H1 (cell line): ENCODE measurements at regions not wholly inside any gene's neighbourhood (a gene's known extent, or its start where the extent isn't known, plus 50 kb on each side); places are given as distances from the start of the nearest gene placed in this dataset.
A peak's percentile ranks its signal among the peaks of the same experiment; 100 is the strongest.

Source experiments
- CTCF ChIA-PET: fragments of 300-600 bp; sonication (Branson Sonifier 250); formaldehyde crosslinking; loops from one replicate; lab custom pipeline; 2021; ENCODE audit not compliant: partially characterized antibody; lab: Charles Lee
- POLR2A ChIA-PET: fragments of 300-600 bp; sonication (Branson Sonifier 250); formaldehyde crosslinking; loops from one replicate; lab custom pipeline; 2021; ENCODE audit warnings: inconsistent platforms; ENCODE audit not compliant: partially characterized antibody; lab: Charles Lee
- DNase-seq, 2 experiments: peaks; one replicate each; pipeline versions ENCODE4 v3.0.0 to v3.0.0-alpha.2; 2010 to 2022; ENCODE audit warnings: low spot score in 2 of 2, low read depth in 1 of 2, mixed read lengths in 1 of 2
- FAIRE-seq: peaks from 2 replicates; lab custom pipeline; 2011; peaks lifted over from hg19 to GRCh38; lab: Jason Lieb, UNC
- H2AFZ ChIP-seq: 2 replicates; pipeline ENCODE4 v1.8.1; 2012; ENCODE audit warnings: low read length, inconsistent platforms
- H2AK5ac ChIP-seq: 2 replicates; pipeline ENCODE4 v1.6.1; 2013; ENCODE audit warnings: low read depth, low read length
- H2BK120ac ChIP-seq: replicated peaks from 2 replicates; pipeline ENCODE3; 2013; ENCODE audit warnings: low read depth, low read length, inconsistent platforms
- H2BK12ac ChIP-seq: 2 replicates; pipeline ENCODE4 v1.6.1; 2013; ENCODE audit warnings: low read depth, low read length
- H2BK15ac ChIP-seq: 2 replicates; pipeline ENCODE4 v1.6.1; 2013; ENCODE audit warnings: low read length
- H2BK20ac ChIP-seq: 2 replicates; pipeline ENCODE4 v1.6.1; 2013; ENCODE audit warnings: low read length
- H2BK5ac ChIP-seq: 2 replicates; pipeline ENCODE4 v1.6.1; 2013; ENCODE audit warnings: low read depth, low read length
- H3K14ac ChIP-seq: 2 replicates; pipeline ENCODE4 v1.6.1; 2013; ENCODE audit warnings: inconsistent platforms; ENCODE audit not compliant: insufficient read length
- H3K18ac ChIP-seq: 2 replicates; pipeline ENCODE4 v1.6.1; 2013; ENCODE audit warnings: low read length; ENCODE audit errors: extremely low read depth
- H3K23ac ChIP-seq: 2 replicates; pipeline ENCODE4 v1.6.1; 2013; ENCODE audit warnings: inconsistent platforms; ENCODE audit not compliant: insufficient read length
- H3K23me2 ChIP-seq: 2 replicates; pipeline ENCODE4 v1.6.1; 2013; ENCODE audit warnings: low read depth, low read length
- H3K27ac ChIP-seq: 2 replicates; pipeline ENCODE4 v1.6.1; 2011; ENCODE audit warnings: low read depth, low read length, inconsistent platforms
- H3K27me3 ChIP-seq, 4 experiments: replicated peaks in 1 of 4; 1 replicate in 1 of 4; 2 replicates in 3 of 4; pipeline versions ENCODE4 v1.6.1 to v1.8.1; 2011 to 2013; ENCODE audit warnings: low read length in 3 of 4, mild to moderate bottlenecking in 3 of 4, inconsistent platforms in 2 of 4, mixed read lengths in 2 of 4, moderate library complexity in 1 of 4; ENCODE audit not compliant: control insufficient read depth in 3 of 4, insufficient read depth in 3 of 4; ENCODE audit errors: extremely low read depth in 1 of 4
- H3K36me3 ChIP-seq, 4 experiments: 2 replicates each; pipeline versions ENCODE4 v1.6.1 to v1.8.1; 2011 to 2013; ENCODE audit warnings: mild to moderate bottlenecking in 4 of 4, low read length in 3 of 4, moderate library complexity in 2 of 4, control low read depth in 1 of 4, inconsistent platforms in 1 of 4; ENCODE audit not compliant: insufficient read depth in 4 of 4, control insufficient read depth in 2 of 4
- H3K4ac ChIP-seq: replicated peaks from 2 replicates; pipeline ENCODE3; 2013; ENCODE audit warnings: low read length, low read depth, mixed read lengths, inconsistent platforms; ENCODE audit not compliant: insufficient read length
- H3K4me1 ChIP-seq, 4 experiments: replicated peaks in 1 of 4; 1 replicate in 1 of 4; 2 replicates in 3 of 4; pipeline versions ENCODE4 v1.6.1 to v1.8.1; 2011 to 2013; ENCODE audit warnings: low read length in 3 of 4, inconsistent platforms in 2 of 4, mixed read lengths in 1 of 4; ENCODE audit not compliant: insufficient read depth in 4 of 4, control insufficient read depth in 3 of 4
- H3K4me2 ChIP-seq, 2 experiments: 2 replicates each; pipeline versions ENCODE4 v1.6.1 to v1.8.1; 2011 to 2013; ENCODE audit warnings: low read depth in 2 of 2, low read length in 2 of 2, control low read depth in 1 of 2, inconsistent platforms in 1 of 2, mild to moderate bottlenecking in 1 of 2; ENCODE audit not compliant: insufficient read depth in 1 of 2
- H3K4me3 ChIP-seq, 4 experiments: fragments of 200-600, 300-600 bp in 1 of 4; sonication (generic), shearing (Covaris generic), sonication (Bioruptor Twin) in 1 of 4; 2 replicates each; pipeline versions ENCODE4 v1.5.1 to v1.8.1; 2011 to 2016; ENCODE audit warnings: low read length in 4 of 4, low read depth in 3 of 4, control low read depth in 2 of 4, inconsistent platforms in 2 of 4, mild to moderate bottlenecking in 2 of 4, mixed read lengths in 1 of 4, moderate library complexity in 1 of 4; ENCODE audit not compliant: insufficient read depth in 2 of 4; ENCODE audit errors: extremely low read depth in 1 of 4
- H3K56ac ChIP-seq: replicated peaks from 2 replicates; pipeline ENCODE3; 2013; ENCODE audit warnings: low read depth, mild to moderate bottlenecking, mixed read lengths, low read length, inconsistent platforms; ENCODE audit not compliant: insufficient read length
- H3K79me1 ChIP-seq: 2 replicates; pipeline ENCODE4 v1.6.1; 2013; ENCODE audit warnings: low read depth, low read length, control low read depth
- H3K79me2 ChIP-seq, 2 experiments: 2 replicates each; pipeline versions ENCODE4 v1.6.1 to v1.8.1; 2012 to 2013; ENCODE audit warnings: low read length in 2 of 2, mild to moderate bottlenecking in 2 of 2, inconsistent platforms in 1 of 2; ENCODE audit not compliant: insufficient read depth in 2 of 2, control insufficient read depth in 1 of 2
- H3K9ac ChIP-seq, 4 experiments: replicated peaks in 1 of 4; 1 replicate in 1 of 4; 2 replicates in 3 of 4; pipeline versions ENCODE4 v1.6.1 to v1.8.1; 2011 to 2013; ENCODE audit warnings: low read depth in 3 of 4, low read length in 3 of 4, control low read depth in 2 of 4, mild to moderate bottlenecking in 2 of 4, moderate library complexity in 2 of 4, inconsistent platforms in 1 of 4; ENCODE audit errors: extremely low read depth in 1 of 4
- H3K9me3 ChIP-seq, 2 experiments: 2 replicates each; pipeline versions ENCODE4 v1.6.1 to v1.8.1; 2012 to 2013; ENCODE audit warnings: mild to moderate bottlenecking in 2 of 2, moderate library complexity in 2 of 2, control low read depth in 1 of 2, inconsistent platforms in 1 of 2, low read depth in 1 of 2, low read length in 1 of 2, mixed read lengths in 1 of 2; ENCODE audit not compliant: insufficient read depth in 2 of 2
- H4K20me1 ChIP-seq, 2 experiments: replicated peaks in 1 of 2; 2 replicates each; pipeline versions ENCODE3 to v1.8.1; 2011 to 2013; ENCODE audit warnings: inconsistent platforms in 2 of 2, low read length in 2 of 2, mild to moderate bottlenecking in 1 of 2; ENCODE audit not compliant: insufficient read depth in 2 of 2, control insufficient read depth in 1 of 2
- H4K5ac ChIP-seq: 2 replicates; pipeline ENCODE4 v1.6.1; 2013; ENCODE audit warnings: low read length, low read depth, mixed read lengths, inconsistent platforms; ENCODE audit not compliant: insufficient read length
- H4K8ac ChIP-seq: 2 replicates; pipeline ENCODE4 v1.8.0; 2013; ENCODE audit warnings: mild to moderate bottlenecking, moderate library complexity, low read length, inconsistent platforms; ENCODE audit not compliant: insufficient read depth; ENCODE audit errors: extremely low read depth
- H4K91ac ChIP-seq: replicated peaks from 2 replicates; pipeline ENCODE3; 2013; ENCODE audit warnings: low read length, mixed read lengths, inconsistent platforms; ENCODE audit not compliant: insufficient read length
- CBX8 ChIP-seq: fragments of 300-800, 300-1000 bp; sonication (generic); IDR thresholded peaks from 2 replicates; pipeline ENCODE4 v1.7.1; 2016; ENCODE audit warnings: low read depth, low read length, borderline replicate concordance
- CEBPB ChIP-seq: IDR thresholded peaks from 2 replicates; pipeline ENCODE4 v1.6.1; 2012; ENCODE audit warnings: low read depth, low read length
- CREB1 ChIP-seq: IDR thresholded peaks from 2 replicates; pipeline ENCODE4 v1.6.1; 2012; ENCODE audit warnings: inconsistent platforms
- EZH2 ChIP-seq: fragments of 200-600 bp; sonication (generic); IDR thresholded peaks from 2 replicates; pipeline ENCODE4 v1.7.1; 2012; ENCODE audit warnings: low read depth, mild to moderate bottlenecking, moderate library complexity, low read length, inconsistent platforms; ENCODE audit not compliant: severe bottlenecking
- GTF2F1 ChIP-seq: IDR thresholded peaks from 2 replicates; pipeline ENCODE4 v1.6.1; 2012; ENCODE audit warnings: low read depth, low read length, improper control_type of control experiment, borderline replicate concordance
- HDAC2 ChIP-seq, 2 experiments: fragments of 300-600 bp in 1 of 2; sonication (generic) in 1 of 2; IDR thresholded peaks; 2 replicates each; pipeline ENCODE4 v1.6.1; 2011 to 2012; ENCODE audit warnings: low read depth in 2 of 2, low read length in 2 of 2, mild to moderate bottlenecking in 2 of 2, moderate library complexity in 2 of 2, borderline replicate concordance in 1 of 2, inconsistent platforms in 1 of 2
- JUND ChIP-seq: IDR thresholded peaks from 2 replicates; pipeline ENCODE4 v1.6.1; 2011; ENCODE audit warnings: mild to moderate bottlenecking, improper control_type of control experiment, low read length
- KDM1A ChIP-seq: fragments of 200-600, 300-600 bp; sonication (generic); IDR thresholded peaks from 2 replicates; pipeline ENCODE4 v1.7.1; 2016; ENCODE audit warnings: mild to moderate bottlenecking, low read length, borderline replicate concordance
- PHF8 ChIP-seq: fragments of 200-600 bp; sonication (generic); conservative IDR thresholded peaks from 2 replicates; pipeline ENCODE4 v1.7.1; 2012; ENCODE audit warnings: low read depth, mild to moderate bottlenecking, inconsistent platforms, low read length, moderate library complexity
- POLR2A ChIP-seq, 2 experiments: IDR thresholded peaks; 1 replicate in 1 of 2; 2 replicates in 1 of 2; pipeline ENCODE4 v1.6.1; 2011; ENCODE audit warnings: low read depth in 2 of 2, low read length in 2 of 2, mild to moderate bottlenecking in 2 of 2; ENCODE audit errors: control extremely low read depth in 1 of 2
- POLR2AphosphoS5 ChIP-seq: IDR thresholded peaks from 2 replicates; pipeline ENCODE4 v1.6.1; 2011; ENCODE audit warnings: low read depth, low read length
- SIRT6 ChIP-seq: IDR thresholded peaks from one replicate; pipeline ENCODE4 v1.7.1; 2012; ENCODE audit warnings: low read length, inconsistent platforms
- SUZ12 ChIP-seq: fragments of 200-600 bp; sonication (generic); IDR thresholded peaks from 2 replicates; pipeline ENCODE4 v1.6.1; 2012; ENCODE audit warnings: mild to moderate bottlenecking, inconsistent platforms, low read length, moderate library complexity, mixed read lengths
- TAF7 ChIP-seq: optimal IDR thresholded peaks from 2 replicates; pipeline ENCODE3; 2011; ENCODE audit warnings: low read depth, mild to moderate bottlenecking, inconsistent platforms, low read length, moderate library complexity, borderline replicate concordance
- WGBS, 2 experiments: shearing (Covaris generic) in 1 of 2; methylation state at CpG; one replicate each; pipeline versions ENCODE4 v1.1.6 to v1.1.7; 2013 to 2015; ENCODE audit warnings: low lambda C conversion rate in 2 of 2, mixed read lengths in 2 of 2, inconsistent platforms in 1 of 2, low coverage in 1 of 2, missing lambda C conversion rate in 1 of 2; ENCODE audit not compliant: insufficient replicate concordance in 2 of 2, insufficient coverage in 1 of 2, insufficient read length in 1 of 2; ENCODE audit errors: extremely low coverage in 1 of 2, missing lambda C conversion rate in 1 of 2; 5-methylcytosine and 5-hydroxymethylcytosine counted together

DNA sequence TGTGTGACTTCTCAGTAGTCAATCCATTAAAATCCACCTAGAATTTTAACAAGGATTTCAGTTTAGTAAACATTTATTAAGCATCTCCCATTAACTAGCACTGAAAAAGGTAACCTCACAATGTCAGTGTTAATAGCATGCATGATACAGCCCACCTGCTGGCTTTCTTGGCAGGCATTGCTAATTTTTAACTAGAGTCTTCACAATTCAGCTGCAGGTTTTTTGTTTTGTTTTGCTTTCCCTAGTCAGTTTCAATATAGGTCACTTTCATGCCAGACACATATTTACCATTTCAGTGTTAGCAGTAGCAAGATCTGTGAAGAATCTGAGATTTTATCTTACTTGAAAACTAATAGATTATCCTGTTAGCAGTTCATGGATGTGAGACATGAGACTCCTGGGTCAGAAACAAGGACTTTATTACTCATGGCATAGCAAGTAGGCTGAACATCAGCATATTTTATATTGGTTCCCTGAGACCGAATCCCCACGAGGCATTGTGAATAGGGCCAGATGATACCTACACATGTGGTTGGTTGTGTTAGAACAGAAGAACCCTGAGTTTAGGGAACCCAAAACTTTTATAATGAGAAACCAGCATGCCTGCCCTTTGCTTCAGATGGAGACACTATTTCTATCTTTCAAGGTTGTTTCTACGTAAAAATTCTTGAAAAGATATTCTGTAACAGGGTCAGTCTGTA, 198.0 kb upstream of the HTR2A start:
- no peaks in the 10 kb centered on the region for H4K20me1 ChIP-seq
- peak; percentile 28 for FAIRE-seq
- no peak overlapping the region for H2BK12ac ChIP-seq
- H4K8ac ChIP-seq: no peak overlapping the region
- no peak overlapping the region for H2AK5ac ChIP-seq
- no peak overlapping the region for H3K56ac ChIP-seq
- TF ChIP-seq POLR2A (IDR thresholded peaks at IDR 0.05; ENCODE audit: control extremely low read depth in 1 of 2, low read depth in 2 of 2, low read length in 2 of 2) (no peak), HDAC2 (IDR thresholded peaks at IDR 0.05; ENCODE audit: borderline replicate concordance in 1 of 2, low read depth in 2 of 2, low read length in 2 of 2) (no peak), CREB1 (no peak), KDM1A (no peak), TAF7 (no peak), PHF8 (no peak), EZH2 (no peak), CBX8 (no peak), SUZ12 (no peak), POLR2AphosphoS5 (no peak), JUND (no peak), CEBPB (no peak), SIRT6 (no peak), GTF2F1 (no peak)
- TF ChIP-seq, all 59 proteins: peak for 0
- ChIA-PET POLR2A (no interaction called here), CTCF (no interaction called here)
- H3K9ac ChIP-seq: no peak overlapping the region
- no peaks in the 10 kb centered on the region for H3K23me2 ChIP-seq
- no peaks in the 10 kb centered on the region for H3K36me3 ChIP-seq
- no peak overlapping the region for H2AFZ ChIP-seq
- no peaks in the 10 kb centered on the region for H3K79me2 ChIP-seq
- no peak overlapping the region for H4K5ac ChIP-seq
- no peak overlapping the region for H3K4me3 ChIP-seq
- H3K79me1 ChIP-seq: no peaks in the 10 kb centered on the region
- H3K27me3 ChIP-seq: no peaks in the 10 kb centered on the region
- no peak overlapping the region for H2BK120ac ChIP-seq
- H3K4me1 ChIP-seq: peaks cover 0 to 6% (median 1%) of the 10 kb centered on the region in 4 experiments; a peak in 2 of 7 replicates
- H3K9me3 ChIP-seq: peaks cover 0 to under 1% of the 10 kb centered on the region in 2 experiments; a peak in 1 of 4 replicates
- H3K27ac ChIP-seq: no peak overlapping the region
- no peak overlapping the region for H3K4ac ChIP-seq
- H3K23ac ChIP-seq: no peak overlapping the region
- WGBS, 2 experiments: 73% methylated on average over 3 of the region's 3 CpGs; no CpG with 5 or more reads in 1 of the 2 experiments
- no peak overlapping the region for H3K18ac ChIP-seq
- H4K91ac ChIP-seq: no peak overlapping the region
- no peak overlapping the region; the same call in 1 of the 2 replicates for H2BK20ac ChIP-seq
- H3K4me2 ChIP-seq: no peak overlapping the region
- no peak overlapping the region for H3K14ac ChIP-seq
- H2BK5ac ChIP-seq: no peak overlapping the region
- H2BK15ac ChIP-seq: no peak overlapping the region
- no peak for DNase-seq
